Gastroesophageal sphincter (tissue), 4 donors: ENCODE measurements at regions not wholly inside any gene's neighbourhood (a gene's known extent, or its start where the extent isn't known, plus 50 kb on each side); places are given as distances from the start of the nearest gene placed in this dataset.

Source experiments
- ATAC-seq: fragments of 150-250 bp; one replicate; pipeline ENCODE4 v1.9.1; 2016; ENCODE audit warnings: mild to moderate bottlenecking, moderate library complexity
- H3K27ac ChIP-seq, 4 donors: fragments of 200-600 bp; sonication (generic) in 3 of 4; 1 replicate in 3 of 4; 2 replicates in 1 of 4; pipeline ENCODE4 v1.5.1; 2016 to 2019
- H3K27me3 ChIP-seq: fragments of 200-600 bp; sonication (generic); one replicate; pipeline ENCODE4 v1.5.1; 2019
- H3K36me3 ChIP-seq, 2 donors: fragments of 200-600 bp; sonication (generic); one replicate each; pipeline ENCODE4 v1.5.1; 2019; ENCODE audit warnings: control low read depth in 1 of 2
- H3K4me1 ChIP-seq, 3 donors: fragments of 200-600 bp; sonication (generic); 1 replicate in 2 of 3; 2 replicates in 1 of 3; pipeline ENCODE4 v1.5.1; 2016 to 2019; ENCODE audit warnings: control low read depth in 2 of 3
- H3K4me3 ChIP-seq, 2 donors: fragments of 200-600 bp; sonication (generic); one replicate each; pipeline ENCODE4 v1.5.1; 2019; ENCODE audit warnings: mild to moderate bottlenecking in 1 of 2, moderate library complexity in 1 of 2
- H3K9me3 ChIP-seq, 3 donors: fragments of 200-600 bp; sonication (generic); one replicate each; pipeline ENCODE4 v1.5.1; 2017 to 2019; ENCODE audit warnings: control low read depth in 2 of 3
- EP300 ChIP-seq: sonication (generic); formaldehyde crosslinking; IDR thresholded peaks from one replicate; pipeline ENCODE4 v1.6.1; 2017; ENCODE audit warnings: antibody characterized with exemption, mild to moderate bottlenecking
- POLR2A ChIP-seq, 2 donors: fragments of 450-650 bp; IDR thresholded peaks; one replicate each; pipeline ENCODE4 v1.6.1; 2017; ENCODE audit warnings: antibody characterized with exemption in 2 of 2, mild to moderate bottlenecking in 2 of 2, moderate library complexity in 1 of 2
- POLR2AphosphoS5 ChIP-seq: sonication (generic); formaldehyde crosslinking; IDR thresholded peaks from one replicate; pipeline ENCODE4 v1.6.1; 2017; ENCODE audit warnings: antibody characterized with exemption
- WGBS, 2 donors: methylation state at CpG; one replicate each; pipeline ENCODE4 v1.1.5; 2018; ENCODE audit warnings: low coverage in 1 of 2; 5-methylcytosine and 5-hydroxymethylcytosine counted together
- TF ChIP-seq, protein P1 (sequence below), 4 experiments: fragments of 200-600 bp in 2 of 4; fragments of 450-650 bp in 2 of 4; sonication (generic) in 1 of 4; IDR thresholded peaks; one replicate each; pipeline ENCODE4 v1.5.1; 2017 to 2019; ENCODE audit warnings: antibody characterized with exemption in 4 of 4, mild to moderate bottlenecking in 2 of 4, moderate library complexity in 2 of 4

GRCh38 chr4:164617911-164618310 is 136.0 kb upstream of the SMIM31 start:
- no peaks in the 10 kb centered on the region for H3K9me3 ChIP-seq
- TF ChIP-seq, protein P1, sequence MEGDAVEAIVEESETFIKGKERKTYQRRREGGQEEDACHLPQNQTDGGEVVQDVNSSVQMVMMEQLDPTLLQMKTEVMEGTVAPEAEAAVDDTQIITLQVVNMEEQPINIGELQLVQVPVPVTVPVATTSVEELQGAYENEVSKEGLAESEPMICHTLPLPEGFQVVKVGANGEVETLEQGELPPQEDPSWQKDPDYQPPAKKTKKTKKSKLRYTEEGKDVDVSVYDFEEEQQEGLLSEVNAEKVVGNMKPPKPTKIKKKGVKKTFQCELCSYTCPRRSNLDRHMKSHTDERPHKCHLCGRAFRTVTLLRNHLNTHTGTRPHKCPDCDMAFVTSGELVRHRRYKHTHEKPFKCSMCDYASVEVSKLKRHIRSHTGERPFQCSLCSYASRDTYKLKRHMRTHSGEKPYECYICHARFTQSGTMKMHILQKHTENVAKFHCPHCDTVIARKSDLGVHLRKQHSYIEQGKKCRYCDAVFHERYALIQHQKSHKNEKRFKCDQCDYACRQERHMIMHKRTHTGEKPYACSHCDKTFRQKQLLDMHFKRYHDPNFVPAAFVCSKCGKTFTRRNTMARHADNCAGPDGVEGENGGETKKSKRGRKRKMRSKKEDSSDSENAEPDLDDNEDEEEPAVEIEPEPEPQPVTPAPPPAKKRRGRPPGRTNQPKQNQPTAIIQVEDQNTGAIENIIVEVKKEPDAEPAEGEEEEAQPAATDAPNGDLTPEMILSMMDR (IDR thresholded peaks at IDR 0.05), result no peak
- no peak for TF ChIP-seq POLR2A (IDR thresholded peaks at IDR 0.05)
- TF ChIP-seq EP300, result no peak
- no peak for TF ChIP-seq POLR2AphosphoS5
- H3K27me3 ChIP-seq, result no peaks in the 10 kb centered on the region
- no peak overlapping the region for H3K27ac ChIP-seq
- ATAC-seq, result no peak
- 42 to 44% methylated on average over 3 of the region's 3 CpGs for WGBS, 2 donors
- no peak overlapping the region for H3K4me3 ChIP-seq
- no peaks in the 10 kb centered on the region for H3K4me1 ChIP-seq
- no peaks in the 10 kb centered on the region for H3K36me3 ChIP-seq

DNA sequence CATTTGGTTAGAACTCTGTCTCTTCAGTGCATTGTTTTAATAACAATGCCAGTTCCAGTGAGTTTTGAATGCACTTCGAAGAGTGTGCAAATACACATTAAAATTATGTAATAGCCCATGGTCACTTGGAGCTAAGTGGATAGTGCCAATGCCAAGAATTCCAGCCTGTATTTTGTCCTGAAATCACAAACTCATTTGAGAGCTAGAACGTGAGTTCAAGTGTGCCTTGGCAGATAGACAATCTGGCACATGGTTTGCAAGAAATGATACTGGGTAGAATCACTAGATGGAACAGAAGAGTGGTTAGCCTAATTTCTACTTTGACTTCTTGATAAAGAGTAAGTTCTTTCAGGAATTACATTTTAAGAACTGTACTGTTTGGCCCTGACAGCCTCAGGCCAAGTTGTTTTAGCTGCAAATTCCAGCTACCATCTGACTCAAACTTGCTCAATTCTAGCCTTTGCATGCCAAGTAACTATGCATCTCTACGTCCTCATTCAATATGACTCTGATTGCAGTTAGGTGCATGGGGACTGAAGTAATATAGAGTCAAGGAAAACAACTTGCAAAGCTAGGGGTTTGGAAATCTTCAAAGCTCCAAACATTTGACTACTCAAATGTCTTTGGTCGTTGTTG is 131.9 kb upstream of the SMIM31 start:
- H3K36me3 ChIP-seq, result no peaks in the 10 kb centered on the region
- no peak for ATAC-seq

DNA sequence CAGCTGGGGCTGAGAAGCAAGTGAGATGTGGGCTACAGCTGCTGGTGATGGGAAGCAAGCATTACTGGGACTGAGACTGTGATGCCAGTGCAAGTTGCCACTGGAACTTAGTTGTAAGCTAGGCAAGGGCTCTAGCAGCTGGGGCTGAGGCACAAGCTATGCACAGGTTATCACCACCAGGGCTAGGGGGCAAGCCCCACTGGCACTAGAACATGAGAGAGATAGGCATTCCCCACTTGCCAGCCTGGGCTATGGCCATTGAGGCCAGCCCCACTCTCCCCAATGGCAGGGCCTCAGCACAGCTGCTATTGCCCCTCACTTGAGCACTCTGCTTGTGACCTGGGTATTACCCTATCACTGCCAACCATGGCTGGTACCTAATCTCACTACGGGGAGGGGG is 130.8 kb upstream of the SMIM31 start:
- Histone ChIP-seq H3K4me3 (no peak overlapping the region), H3K36me3 (no peaks in the 10 kb centered on the region), H3K4me1 (no peaks in the 10 kb centered on the region), H3K9me3 (peaks cover 0 to 7% (median 0%) of the 10 kb centered on the region in 3 donors), H3K27me3 (no peaks in the 10 kb centered on the region), H3K27ac (no peak overlapping the region)
- no peak for ATAC-seq
- no peak for TF ChIP-seq EP300
- TF ChIP-seq, protein P1 (IDR thresholded peaks at IDR 0.05), result no peak
- TF ChIP-seq POLR2AphosphoS5, result no peak
- TF ChIP-seq POLR2A (IDR thresholded peaks at IDR 0.05), result no peak
- no CpG with 5 or more reads among the region's 1 CpG for WGBS, 2 donors

More for the DNA sequence above, 131.9 kb upstream of the SMIM31 start:
- H3K9me3 ChIP-seq, result peaks cover 0 to 7% (median 0%) of the 10 kb centered on the region in 3 donors
- H3K4me1 ChIP-seq, result no peaks in the 10 kb centered on the region
- WGBS, 2 donors, result 45 to 60% methylated on average over 4 of the region's 4 CpGs
- H3K4me3 ChIP-seq, result no peak overlapping the region
- no peaks in the 10 kb centered on the region for H3K27me3 ChIP-seq
- no peak overlapping the region for H3K27ac ChIP-seq
- TF ChIP-seq POLR2A (IDR thresholded peaks at IDR 0.05) (no peak), POLR2AphosphoS5 (no peak), EP300 (no peak)
- TF ChIP-seq, protein P1 (IDR thresholded peaks at IDR 0.05), result no peak

- no peak for ATAC-seq
Observed at GRCh38 chr4:164639001-164639400, 114.9 kb upstream of the SMIM31 start.

DNA sequence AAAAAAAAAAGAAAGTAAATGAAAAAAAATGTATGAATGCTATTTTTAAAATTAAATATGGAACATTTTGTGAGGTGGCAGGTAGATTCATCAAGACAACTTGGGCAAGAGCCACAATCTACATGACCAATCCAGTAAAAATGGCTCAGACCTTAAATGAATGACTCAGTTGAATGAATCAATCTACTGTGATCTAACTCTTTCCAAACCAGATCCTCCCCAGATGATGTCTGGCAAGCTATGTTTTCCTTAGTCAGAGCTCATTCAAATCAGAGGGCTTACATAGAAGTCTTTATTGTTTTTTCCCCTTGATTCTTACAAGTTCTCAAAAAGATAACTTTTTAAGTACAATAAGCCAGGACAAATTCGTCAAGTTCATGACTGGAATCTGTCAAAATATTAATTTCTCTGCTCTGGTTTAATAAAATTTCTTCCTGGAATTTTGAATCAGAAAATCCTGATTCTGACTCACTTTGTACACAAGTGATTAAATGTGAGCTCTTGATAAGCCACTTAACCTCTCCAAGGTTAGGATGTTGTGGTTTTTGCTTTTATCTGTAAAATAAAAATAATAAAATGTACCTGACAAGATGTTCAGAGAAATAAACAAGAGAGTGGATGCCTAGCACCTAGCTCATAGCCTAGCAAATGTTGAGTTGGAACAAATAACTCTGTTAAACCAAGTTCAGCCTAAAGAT is 105.6 kb upstream of the SMIM31 start:
- Histone ChIP-seq H3K9me3 (no peaks in the 10 kb centered on the region), H3K4me3 (no peak overlapping the region), H3K27ac (no peak overlapping the region), H3K36me3 (no peaks in the 10 kb centered on the region), H3K4me1 (no peaks in the 10 kb centered on the region), H3K27me3 (no peaks in the 10 kb centered on the region)
- no peak for ATAC-seq
- 36 to 45% methylated on average over 1 of the region's 1 CpG for WGBS, 2 donors
- TF ChIP-seq POLR2AphosphoS5 (no peak), EP300 (no peak), POLR2A (IDR thresholded peaks at IDR 0.05) (no peak)
- TF ChIP-seq, protein P1 (IDR thresholded peaks at IDR 0.05), result no peak

More at GRCh38 chr4:164639001-164639400, 114.9 kb upstream of the SMIM31 start:
- no peaks in the 10 kb centered on the region for H3K36me3 ChIP-seq
- no peaks in the 10 kb centered on the region for H3K27me3 ChIP-seq
- H3K9me3 ChIP-seq, result peaks cover 0 to 12% (median 0%) of the 10 kb centered on the region in 3 donors
- H3K4me3 ChIP-seq, result no peak overlapping the region
- TF ChIP-seq POLR2AphosphoS5, result no peak
- H3K27ac ChIP-seq, result no peak overlapping the region
- H3K4me1 ChIP-seq, result no peaks in the 10 kb centered on the region
